GM23338 (cell line): ENCODE measurements at regions not wholly inside any gene's neighbourhood (a gene's known extent, or its start where the extent isn't known, plus 50 kb on each side); places are given as distances from the start of the nearest gene placed in this dataset.

Experiments
- ATAC-seq: fragments of 200-7000 bp; cut with Tn5 transposase; 3 replicates; pipeline ENCODE4 v1.9.1; 2020
- DNase-seq: peaks from one replicate; pipeline ENCODE4 v3.0.0-alpha.2; 2015; ENCODE audit warnings: low spot score
- H2AFZ ChIP-seq: fragments of 200-600 bp; sonication (generic); 2 replicates; pipeline ENCODE4 v1.8.0; 2016; ENCODE audit warnings: antibody characterized with exemption, mild to moderate bottlenecking, moderate library complexity
- H3F3A ChIP-seq: fragments of 200-600 bp; sonication (generic); replicated peaks from 2 replicates; pipeline ENCODE4 v1.8.0; 2017; ENCODE audit warnings: antibody characterized with exemption, mixed run types, low read depth
- H3K27ac ChIP-seq: fragments of 200-600 bp; sonication (generic); 2 replicates; pipeline ENCODE4 v1.6.1; 2016; ENCODE audit warnings: low read depth
- H3K27me3 ChIP-seq: fragments of 200-600 bp; sonication (generic); 2 replicates; pipeline ENCODE4 v1.8.0; 2016; ENCODE audit warnings: mild to moderate bottlenecking, mixed run types, moderate library complexity; ENCODE audit not compliant: insufficient read depth
- H3K36me3 ChIP-seq: fragments of 200-600 bp; sonication (generic); 2 replicates; pipeline ENCODE4 v1.8.0; 2016; ENCODE audit warnings: mild to moderate bottlenecking; ENCODE audit not compliant: insufficient read depth
- H3K4me1 ChIP-seq: fragments of 200-600 bp; sonication (generic); 2 replicates; pipeline ENCODE4 v1.8.0; 2016; ENCODE audit warnings: mild to moderate bottlenecking, moderate library complexity; ENCODE audit not compliant: insufficient read depth
- H3K4me2 ChIP-seq: fragments of 200-600 bp; sonication (generic); 2 replicates; pipeline ENCODE4 v1.7.1; 2017; ENCODE audit warnings: mixed run types
- H3K4me3 ChIP-seq: fragments of 200-600 bp; sonication (generic); 2 replicates; pipeline ENCODE4 v1.6.1; 2016; ENCODE audit warnings: mixed run types
- H3K79me2 ChIP-seq: fragments of 200-600 bp; sonication (generic); replicated peaks from 2 replicates; pipeline ENCODE4 v1.8.0; 2017; ENCODE audit warnings: mild to moderate bottlenecking; ENCODE audit not compliant: insufficient read depth
- H3K9me2 ChIP-seq: fragments of 200-600 bp; sonication (generic); 2 replicates; pipeline ENCODE4 v1.8.0; 2017; ENCODE audit not compliant: insufficient read depth
- H4K20me1 ChIP-seq: fragments of 200-600 bp; sonication (generic); replicated peaks from 2 replicates; pipeline ENCODE4 v1.8.0; 2017; ENCODE audit warnings: mild to moderate bottlenecking; ENCODE audit not compliant: insufficient read depth
- H3K27ac Mint-ChIP-seq: 2 replicates; pipeline ENCODE4 v1.8.0; 2020; ENCODE audit warnings: inconsistent platforms, mild to moderate bottlenecking, moderate library complexity, mixed read lengths
- H3K27me3 Mint-ChIP-seq: 3 replicates; pipeline ENCODE4 v1.8.0; 2022; ENCODE audit warnings: low read depth, mild to moderate bottlenecking, moderate library complexity, mixed read lengths, inconsistent platforms; ENCODE audit not compliant: insufficient read depth, poor library complexity
- H3K36me3 Mint-ChIP-seq: 3 replicates; pipeline ENCODE4 v1.8.0; 2021; ENCODE audit warnings: low read depth, mild to moderate bottlenecking, inconsistent platforms, moderate library complexity, mixed read lengths
- H3K4me1 Mint-ChIP-seq: 3 replicates; pipeline ENCODE4 v1.8.0; 2020; ENCODE audit warnings: mild to moderate bottlenecking, inconsistent platforms, mixed read lengths
- H3K4me3 Mint-ChIP-seq: 3 replicates; pipeline ENCODE4 v1.8.0; 2021; ENCODE audit warnings: moderate library complexity, mild to moderate bottlenecking, inconsistent platforms, mixed read lengths
- H3K9me3 Mint-ChIP-seq: 3 replicates; pipeline ENCODE4 v1.8.0; 2020; ENCODE audit warnings: moderate library complexity, mild to moderate bottlenecking, inconsistent platforms, mixed read lengths
- CREB1 ChIP-seq: fragments of 250-450 bp; sonication (Bioruptor Pico); IDR thresholded peaks from 2 replicates; pipeline ENCODE4 v1.5.0; 2020; ENCODE audit warnings: low read depth, mild to moderate bottlenecking, moderate library complexity
- CTCF ChIP-seq, 2 experiments: fragments of 200-600 bp in 1 of 2; sonication (generic) in 1 of 2; conservative IDR thresholded peaks; 2 replicates each; pipeline versions ENCODE4 v1.5.1 to v1.6.1; 2016 to 2017; ENCODE audit warnings: antibody characterized with exemption in 2 of 2, low read depth in 2 of 2, mild to moderate bottlenecking in 2 of 2, moderate library complexity in 1 of 2
- ETS1 ChIP-seq: IDR thresholded peaks from 2 replicates; pipeline ENCODE4 v1.6.1; 2016; ENCODE audit warnings: antibody characterized with exemption
- EZH2 ChIP-seq: fragments of 200-600 bp; sonication (generic); IDR thresholded peaks from one replicate; pipeline ENCODE4 v1.8.0; 2017; ENCODE audit warnings: antibody characterized with exemption, mild to moderate bottlenecking, low read depth; ENCODE audit not compliant: unreplicated experiment
- EZH2phosphoT487 ChIP-seq: fragments of 200-600 bp; sonication (generic); IDR thresholded peaks from one replicate; pipeline ENCODE4 v1.8.1; 2018; ENCODE audit warnings: antibody characterized with exemption; ENCODE audit not compliant: unreplicated experiment
- JUNB ChIP-seq: IDR thresholded peaks from one replicate; pipeline ENCODE4 v1.6.1; 2016; ENCODE audit warnings: antibody characterized with exemption; ENCODE audit not compliant: unreplicated experiment
- NANOG ChIP-seq: IDR thresholded peaks from 2 replicates; pipeline ENCODE4 v1.6.1; 2016; ENCODE audit warnings: antibody characterized with exemption, borderline replicate concordance
- POLR2AphosphoS5 ChIP-seq: IDR thresholded peaks from 2 replicates; pipeline ENCODE4 v1.6.1; 2016; ENCODE audit warnings: antibody characterized with exemption, low read depth
- REST ChIP-seq: IDR thresholded peaks from one replicate; pipeline ENCODE4 v1.6.1; 2018; ENCODE audit warnings: antibody characterized with exemption; ENCODE audit not compliant: unreplicated experiment
- STAT1 ChIP-seq: IDR thresholded peaks from one replicate; pipeline ENCODE4 v1.6.1; 2016; ENCODE audit warnings: antibody characterized with exemption; ENCODE audit not compliant: unreplicated experiment
- ZNF114 ChIP-seq: fragments of 250-450 bp; sonication (Bioruptor Pico); IDR thresholded peaks from 2 replicates; pipeline ENCODE4 v1.5.0; 2020; ENCODE audit warnings: mild to moderate bottlenecking, moderate library complexity
- ZNF331 ChIP-seq: fragments of 250-450 bp; sonication (Bioruptor Pico); IDR thresholded peaks from 2 replicates; pipeline ENCODE4 v1.5.0; 2020; ENCODE audit warnings: low read depth, mild to moderate bottlenecking, moderate library complexity
- TF ChIP-seq, protein P1 (sequence below): fragments of 250-450 bp; sonication (Bioruptor Pico); IDR thresholded peaks from 2 replicates; pipeline ENCODE4 v1.5.0; 2020; ENCODE audit warnings: mild to moderate bottlenecking, moderate library complexity

- TF ChIP-seq, protein P1, sequence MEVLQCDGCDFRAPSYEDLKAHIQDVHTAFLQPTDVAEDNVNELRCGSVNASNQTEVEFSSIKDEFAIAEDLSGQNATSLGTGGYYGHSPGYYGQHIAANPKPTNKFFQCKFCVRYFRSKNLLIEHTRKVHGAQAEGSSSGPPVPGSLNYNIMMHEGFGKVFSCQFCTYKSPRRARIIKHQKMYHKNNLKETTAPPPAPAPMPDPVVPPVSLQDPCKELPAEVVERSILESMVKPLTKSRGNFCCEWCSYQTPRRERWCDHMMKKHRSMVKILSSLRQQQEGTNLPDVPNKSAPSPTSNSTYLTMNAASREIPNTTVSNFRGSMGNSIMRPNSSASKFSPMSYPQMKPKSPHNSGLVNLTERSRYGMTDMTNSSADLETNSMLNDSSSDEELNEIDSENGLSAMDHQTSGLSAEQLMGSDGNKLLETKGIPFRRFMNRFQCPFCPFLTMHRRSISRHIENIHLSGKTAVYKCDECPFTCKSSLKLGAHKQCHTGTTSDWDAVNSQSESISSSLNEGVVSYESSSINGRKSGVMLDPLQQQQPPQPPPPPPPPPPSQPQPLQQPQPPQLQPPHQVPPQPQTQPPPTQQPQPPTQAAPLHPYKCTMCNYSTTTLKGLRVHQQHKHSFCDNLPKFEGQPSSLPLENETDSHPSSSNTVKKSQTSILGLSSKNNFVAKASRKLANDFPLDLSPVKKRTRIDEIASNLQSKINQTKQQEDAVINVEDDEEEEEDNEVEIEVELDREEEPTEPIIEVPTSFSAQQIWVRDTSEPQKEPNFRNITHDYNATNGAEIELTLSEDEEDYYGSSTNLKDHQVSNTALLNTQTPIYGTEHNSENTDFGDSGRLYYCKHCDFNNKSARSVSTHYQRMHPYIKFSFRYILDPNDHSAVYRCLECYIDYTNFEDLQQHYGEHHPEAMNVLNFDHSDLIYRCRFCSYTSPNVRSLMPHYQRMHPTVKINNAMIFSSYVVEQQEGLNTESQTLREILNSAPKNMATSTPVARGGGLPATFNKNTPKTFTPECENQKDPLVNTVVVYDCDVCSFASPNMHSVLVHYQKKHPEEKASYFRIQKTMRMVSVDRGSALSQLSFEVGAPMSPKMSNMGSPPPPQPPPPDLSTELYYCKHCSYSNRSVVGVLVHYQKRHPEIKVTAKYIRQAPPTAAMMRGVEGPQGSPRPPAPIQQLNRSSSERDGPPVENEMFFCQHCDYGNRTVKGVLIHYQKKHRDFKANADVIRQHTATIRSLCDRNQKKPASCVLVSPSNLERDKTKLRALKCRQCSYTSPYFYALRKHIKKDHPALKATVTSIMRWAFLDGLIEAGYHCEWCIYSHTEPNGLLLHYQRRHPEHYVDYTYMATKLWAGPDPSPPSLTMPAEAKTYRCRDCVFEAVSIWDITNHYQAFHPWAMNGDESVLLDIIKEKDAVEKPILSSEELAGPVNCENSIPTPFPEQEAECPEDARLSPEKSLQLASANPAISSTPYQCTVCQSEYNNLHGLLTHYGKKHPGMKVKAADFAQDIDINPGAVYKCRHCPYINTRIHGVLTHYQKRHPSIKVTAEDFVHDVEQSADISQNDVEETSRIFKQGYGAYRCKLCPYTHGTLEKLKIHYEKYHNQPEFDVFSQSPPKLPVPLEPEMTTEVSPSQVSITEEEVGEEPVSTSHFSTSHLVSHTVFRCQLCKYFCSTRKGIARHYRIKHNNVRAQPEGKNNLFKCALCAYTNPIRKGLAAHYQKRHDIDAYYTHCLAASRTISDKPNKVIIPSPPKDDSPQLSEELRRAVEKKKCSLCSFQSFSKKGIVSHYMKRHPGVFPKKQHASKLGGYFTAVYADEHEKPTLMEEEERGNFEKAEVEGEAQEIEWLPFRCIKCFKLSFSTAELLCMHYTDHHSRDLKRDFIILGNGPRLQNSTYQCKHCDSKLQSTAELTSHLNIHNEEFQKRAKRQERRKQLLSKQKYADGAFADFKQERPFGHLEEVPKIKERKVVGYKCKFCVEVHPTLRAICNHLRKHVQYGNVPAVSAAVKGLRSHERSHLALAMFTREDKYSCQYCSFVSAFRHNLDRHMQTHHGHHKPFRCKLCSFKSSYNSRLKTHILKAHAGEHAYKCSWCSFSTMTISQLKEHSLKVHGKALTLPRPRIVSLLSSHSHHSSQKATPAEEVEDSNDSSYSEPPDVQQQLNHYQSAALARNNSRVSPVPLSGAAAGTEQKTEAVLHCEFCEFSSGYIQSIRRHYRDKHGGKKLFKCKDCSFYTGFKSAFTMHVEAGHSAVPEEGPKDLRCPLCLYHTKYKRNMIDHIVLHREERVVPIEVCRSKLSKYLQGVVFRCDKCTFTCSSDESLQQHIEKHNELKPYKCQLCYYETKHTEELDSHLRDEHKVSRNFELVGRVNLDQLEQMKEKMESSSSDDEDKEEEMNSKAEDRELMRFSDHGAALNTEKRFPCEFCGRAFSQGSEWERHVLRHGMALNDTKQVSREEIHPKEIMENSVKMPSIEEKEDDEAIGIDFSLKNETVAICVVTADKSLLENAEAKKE (CRISPR knock-in tag): no peak
- TF ChIP-seq EZH2phosphoT487: no peak
- TF ChIP-seq CTCF (conservative IDR thresholded peaks at IDR 0.05; ENCODE audit: low read depth in 2 of 2): no peak
- TF ChIP-seq NANOG: no peak
- TF ChIP-seq JUNB: no peak
- TF ChIP-seq EZH2: no peak
- no peak for TF ChIP-seq ZNF331 (CRISPR knock-in tag)
Observed at GRCh38 chr1:214923278-214923915, 159.1 kb upstream of the KCNK2 start (continued).

DNA sequence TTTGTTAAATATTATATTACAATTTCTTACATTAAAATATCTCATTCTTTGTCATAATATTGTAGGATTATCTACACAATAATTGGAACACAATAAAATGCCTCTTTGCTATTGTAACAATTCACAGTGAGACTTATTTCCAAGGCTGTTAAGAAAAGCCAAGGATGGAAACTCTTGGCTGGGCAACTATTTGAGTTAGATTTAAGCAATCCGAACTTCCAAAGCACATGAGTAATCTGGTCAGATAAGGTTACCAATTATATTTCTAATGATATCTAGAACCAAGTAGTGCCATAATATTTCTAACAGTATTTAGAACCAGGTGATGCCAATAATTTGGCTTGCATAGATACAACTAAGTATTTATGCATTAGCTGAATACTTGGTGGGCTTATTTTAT lies 154.7 kb upstream of the KCNK2 start:
- Histone ChIP-seq H3F3A (no peaks in the 10 kb centered on the region), H3K27me3 (no peaks in the 10 kb centered on the region), H3K9me2 (no peaks in the 10 kb centered on the region), H3K79me2 (no peaks in the 10 kb centered on the region), H4K20me1 (no peaks in the 10 kb centered on the region), H3K4me2 (no peak overlapping the region), H3K4me3 (no peak overlapping the region), H3K36me3 (no peaks in the 10 kb centered on the region), H2AFZ (no peak overlapping the region), H3K27ac (no peak overlapping the region), H3K4me1 (no peaks in the 10 kb centered on the region)
- Mint-ChIP-seq H3K27ac (no peak overlapping the region), H3K27me3 (no peaks in the 10 kb centered on the region), H3K4me1 (no peaks in the 10 kb centered on the region), H3K4me3 (no peak overlapping the region), H3K36me3 (no peaks in the 10 kb centered on the region), H3K9me3 (no peaks in the 10 kb centered on the region)
- ATAC-seq (no peak), DNase-seq (no peak)
- TF ChIP-seq CREB1 (CRISPR knock-in tag) (no peak), STAT1 (no peak), EZH2phosphoT487 (no peak), POLR2AphosphoS5 (no peak), ETS1 (no peak), ZNF114 (no peak), REST (no peak), EZH2 (no peak), ZNF331 (CRISPR knock-in tag) (no peak), JUNB (no peak)
